Fibroblast of villous mesenchyme (primary cell): ENCODE measurements at regions not wholly inside any gene's neighbourhood (a gene's known extent, or its start where the extent isn't known, plus 50 kb on each side); places are given as distances from the start of the nearest gene placed in this dataset.

Source experiments
- DNase-seq: peaks from one replicate; pipeline ENCODE4 v3.0.0-alpha.2; 2010; ENCODE audit warnings: low read depth
- H3K4me3 ChIP-seq: 2 replicates; pipeline ENCODE4 v1.5.1; 2011; ENCODE audit warnings: low read depth, mild to moderate bottlenecking, low read length
- TF ChIP-seq, protein P1 (sequence below): IDR thresholded peaks from 2 replicates; pipeline ENCODE4 v1.5.1; 2012; ENCODE audit warnings: low read depth, mild to moderate bottlenecking, low read length; ENCODE audit not compliant: insufficient read depth

DNA sequence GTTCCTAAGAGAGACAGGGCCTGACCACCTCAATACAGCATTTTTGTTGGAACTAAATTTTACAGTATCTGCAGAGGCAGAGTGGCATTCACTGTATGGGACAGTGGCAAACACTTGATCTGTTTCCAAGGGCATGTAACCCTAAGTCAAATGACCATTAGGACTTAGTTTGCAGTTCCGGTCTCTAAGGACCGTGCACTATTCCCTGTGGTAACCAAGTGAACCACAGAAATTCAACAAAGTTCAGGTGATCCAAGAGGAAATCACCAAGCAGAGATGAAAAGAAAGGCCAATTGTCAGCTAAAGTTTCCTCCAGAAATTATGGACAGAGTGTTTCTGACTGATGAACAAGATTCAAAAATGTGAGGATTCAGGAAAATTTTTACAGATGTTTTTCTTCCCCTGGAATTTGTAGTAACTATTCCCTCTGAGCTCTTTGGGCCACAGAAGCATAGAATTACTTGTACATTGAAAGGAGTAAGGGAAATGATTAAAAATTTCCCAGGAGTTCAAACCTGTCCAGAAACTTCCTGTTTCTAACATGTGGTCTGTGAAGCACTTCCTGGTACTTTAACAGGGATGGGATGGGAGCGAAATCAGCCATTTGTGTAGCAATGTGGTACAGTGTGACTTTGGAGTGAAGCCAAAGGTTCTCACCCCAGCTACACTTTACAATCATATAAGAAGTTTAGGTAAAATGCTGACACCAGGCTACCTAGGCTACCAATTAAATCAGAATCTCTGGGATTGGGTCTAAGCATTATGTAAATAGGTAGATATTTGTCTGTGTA lies 266.1 kb upstream of the MAP3K1 start:
- no peak for DNase-seq
- no peak overlapping the region for H3K4me3 ChIP-seq
- TF ChIP-seq, protein P1, sequence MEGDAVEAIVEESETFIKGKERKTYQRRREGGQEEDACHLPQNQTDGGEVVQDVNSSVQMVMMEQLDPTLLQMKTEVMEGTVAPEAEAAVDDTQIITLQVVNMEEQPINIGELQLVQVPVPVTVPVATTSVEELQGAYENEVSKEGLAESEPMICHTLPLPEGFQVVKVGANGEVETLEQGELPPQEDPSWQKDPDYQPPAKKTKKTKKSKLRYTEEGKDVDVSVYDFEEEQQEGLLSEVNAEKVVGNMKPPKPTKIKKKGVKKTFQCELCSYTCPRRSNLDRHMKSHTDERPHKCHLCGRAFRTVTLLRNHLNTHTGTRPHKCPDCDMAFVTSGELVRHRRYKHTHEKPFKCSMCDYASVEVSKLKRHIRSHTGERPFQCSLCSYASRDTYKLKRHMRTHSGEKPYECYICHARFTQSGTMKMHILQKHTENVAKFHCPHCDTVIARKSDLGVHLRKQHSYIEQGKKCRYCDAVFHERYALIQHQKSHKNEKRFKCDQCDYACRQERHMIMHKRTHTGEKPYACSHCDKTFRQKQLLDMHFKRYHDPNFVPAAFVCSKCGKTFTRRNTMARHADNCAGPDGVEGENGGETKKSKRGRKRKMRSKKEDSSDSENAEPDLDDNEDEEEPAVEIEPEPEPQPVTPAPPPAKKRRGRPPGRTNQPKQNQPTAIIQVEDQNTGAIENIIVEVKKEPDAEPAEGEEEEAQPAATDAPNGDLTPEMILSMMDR = no peak

DNA sequence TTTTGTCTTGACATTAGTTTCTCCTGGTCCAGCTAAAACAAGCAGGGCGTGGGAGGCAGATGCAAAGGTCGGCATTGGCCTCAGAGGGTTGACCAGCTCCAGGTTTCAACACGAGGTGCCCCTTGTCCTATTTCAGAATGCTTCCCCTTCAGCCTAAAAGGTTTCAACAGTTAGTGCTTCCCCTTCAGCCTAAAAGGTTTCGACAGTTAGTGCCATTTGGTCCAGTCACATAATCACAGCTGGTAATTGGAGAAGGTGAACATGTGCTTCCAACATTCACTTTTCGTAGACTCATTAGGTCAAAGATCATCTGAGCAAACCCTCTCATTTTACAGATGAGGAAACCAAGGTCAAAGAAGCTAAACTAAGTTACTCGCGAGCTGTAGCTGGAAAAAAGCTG lies 270.3 kb upstream of the MAP3K1 start:
- H3K4me3 ChIP-seq = no peak overlapping the region
- TF ChIP-seq, protein P1 = no peak
- no peak for DNase-seq

DNA sequence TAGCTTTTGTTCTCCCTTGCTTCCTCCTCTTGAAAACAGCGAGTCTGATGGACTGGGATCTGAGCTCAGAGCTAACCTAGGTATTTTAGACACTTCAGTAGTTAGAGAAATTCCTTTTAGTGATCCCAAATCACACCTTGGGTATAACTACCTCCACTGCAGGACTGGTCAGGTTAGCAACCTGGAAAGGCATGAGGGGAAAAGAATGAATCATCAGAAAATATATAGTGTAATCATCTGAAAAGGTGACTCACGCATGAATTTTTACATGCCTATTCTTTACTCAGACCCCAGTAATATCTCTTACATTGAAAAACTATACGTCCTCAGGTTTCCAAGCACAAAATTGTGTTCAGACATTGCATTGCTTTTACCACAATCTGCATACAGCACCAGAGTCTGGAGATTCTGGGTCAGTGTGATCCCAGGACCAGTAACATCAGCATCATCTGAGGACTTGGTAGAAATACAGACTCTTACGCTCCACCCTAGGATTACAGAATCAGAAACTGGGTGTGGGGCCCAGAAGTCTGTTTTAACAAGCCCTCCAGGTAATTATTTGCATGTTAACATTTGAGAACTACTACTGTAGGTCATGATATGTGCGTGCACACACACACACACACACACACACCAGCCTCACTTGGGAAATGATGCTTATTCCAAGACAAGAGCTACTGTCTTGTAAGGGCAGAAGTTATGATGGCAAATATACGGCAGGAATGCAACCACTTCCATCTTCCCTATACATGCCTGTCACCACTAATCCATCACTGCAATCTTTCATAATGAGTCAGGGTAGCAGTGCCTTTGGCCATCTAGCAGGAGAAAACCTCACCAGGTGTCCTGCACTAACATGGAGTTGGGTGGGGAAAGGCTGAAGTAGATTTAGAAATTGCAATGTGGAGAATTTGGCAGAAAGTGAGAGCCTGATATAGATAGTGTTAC lies 271.6 kb upstream of the MAP3K1 start:
- TF ChIP-seq, protein P1 = no peak
- no peak overlapping the region for H3K4me3 ChIP-seq
- DNase-seq = peak; percentile 48

DNA sequence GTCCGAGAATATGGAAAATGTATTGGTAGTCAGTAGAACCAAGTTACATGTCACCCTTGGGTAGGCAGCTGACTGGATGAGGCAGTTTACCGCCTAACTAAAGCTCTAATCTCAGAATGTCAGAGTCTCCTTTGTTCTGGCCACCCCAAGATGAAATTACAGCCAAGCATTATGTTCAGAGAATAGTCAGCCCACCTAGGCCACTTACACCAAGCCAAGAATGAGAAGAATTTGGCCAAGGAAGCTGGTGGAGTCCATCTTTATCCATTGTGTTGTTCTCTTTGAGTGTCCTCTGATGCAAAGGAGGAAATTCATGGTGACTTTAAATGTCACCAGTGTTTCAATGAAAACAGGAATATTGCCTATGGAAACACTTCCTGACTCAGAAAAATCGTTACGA lies 275.1 kb upstream of the MAP3K1 start:
- TF ChIP-seq, protein P1 = no peak
- no peak overlapping the region for H3K4me3 ChIP-seq
- DNase-seq = no peak

DNA sequence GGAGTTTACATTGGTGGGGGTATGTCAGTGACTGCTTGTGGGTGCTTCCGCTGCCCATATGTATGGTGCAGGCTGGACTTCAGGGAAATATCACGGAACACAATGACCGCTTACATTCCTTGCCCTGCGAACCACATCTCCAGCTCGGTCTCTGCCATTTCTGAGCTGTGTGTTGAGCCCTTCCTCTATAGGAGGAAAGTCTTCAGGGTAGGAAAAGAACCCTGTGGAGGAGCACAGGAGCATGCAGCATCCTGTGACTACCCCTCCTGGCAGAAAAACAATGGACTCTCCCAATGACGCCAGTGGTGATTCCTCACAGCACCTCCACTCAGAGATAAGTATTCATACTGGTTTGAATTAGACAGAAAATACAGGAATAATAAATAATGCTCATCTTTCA lies 276.8 kb upstream of the MAP3K1 start:
- no peak for DNase-seq
- H3K4me3 ChIP-seq = no peak overlapping the region
- TF ChIP-seq, protein P1 = no peak

DNA sequence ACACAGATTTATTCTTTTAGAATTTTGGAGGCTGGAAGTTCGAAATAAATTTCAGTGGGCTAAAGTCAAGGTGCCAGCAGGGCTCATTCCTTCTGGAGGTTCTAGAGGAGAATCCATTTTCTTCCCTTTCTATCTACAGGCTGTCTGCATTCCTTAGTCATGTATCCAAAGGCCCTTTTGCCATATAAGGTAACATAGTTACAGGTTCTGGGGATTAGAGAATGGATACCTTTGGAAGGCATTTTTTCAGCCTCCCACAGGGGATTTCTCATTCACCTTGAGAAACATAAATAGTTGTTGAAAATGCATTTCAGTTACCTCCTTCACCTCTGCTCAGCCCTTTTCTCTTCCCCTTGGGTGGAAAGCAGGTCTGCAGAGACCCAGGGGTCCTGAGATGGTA lies 280.0 kb upstream of the MAP3K1 start:
- H3K4me3 ChIP-seq = no peak overlapping the region
- TF ChIP-seq, protein P1 = no peak
- DNase-seq = no peak
